OCI-LY3 (cell line): ENCODE measurements at regions not wholly inside any gene's neighbourhood (a gene's known extent, or its start where the extent isn't known, plus 50 kb on each side); places are given as distances from the start of the nearest gene placed in this dataset.

Experiments
- H2AFZ ChIP-seq: fragments of 200-600, 300-600 bp; shearing (Covaris generic); 2 replicates; pipeline ENCODE4 v1.6.0; 2014; ENCODE audit warnings: antibody characterized with exemption, low read depth, low read length
- H3K27ac ChIP-seq: fragments of 200-600, 300-600 bp; sonication (generic); 2 replicates; pipeline ENCODE4 v1.5.1; 2014; ENCODE audit warnings: mild to moderate bottlenecking, low read length, moderate library complexity, mixed read lengths
- H3K27me3 ChIP-seq: fragments of 200-600, 300-600 bp; sonication (generic); 2 replicates; pipeline ENCODE4 v1.6.1; 2014; ENCODE audit warnings: low read depth, low read length, mixed read lengths
- H3K36me3 ChIP-seq: fragments of 200-600, 300-600 bp; sonication (generic); replicated peaks from 2 replicates; pipeline ENCODE3; 2014; ENCODE audit warnings: low read depth, low read length, mixed read lengths
- H3K4me1 ChIP-seq: fragments of 300-600, 200-600 bp; sonication (generic); 2 replicates; pipeline ENCODE4 v1.6.1; 2014; ENCODE audit warnings: low read length, mixed read lengths
- H3K4me2 ChIP-seq: fragments of 200-600, 300-600 bp; sonication (generic); 2 replicates; pipeline ENCODE4 v1.6.1; 2014; ENCODE audit warnings: low read length, mixed read lengths
- H3K4me3 ChIP-seq: fragments of 300-600, 200-600 bp; sonication (generic); 2 replicates; pipeline ENCODE4 v1.5.1; 2014; ENCODE audit warnings: antibody characterized with exemption, mild to moderate bottlenecking, low read length, moderate library complexity
- H3K79me2 ChIP-seq: fragments of 300-600, 200-600 bp; shearing (Covaris generic); 2 replicates; pipeline ENCODE4 v1.6.1; 2014; ENCODE audit warnings: mild to moderate bottlenecking, low read length, mixed read lengths
- H3K9ac ChIP-seq: fragments of 300-600, 200-600 bp; shearing (Covaris generic); 2 replicates; pipeline ENCODE4 v1.6.0; 2014; ENCODE audit warnings: mild to moderate bottlenecking, low read length, moderate library complexity
- H3K9me3 ChIP-seq: fragments of 200-600, 300-600 bp; shearing (Covaris generic); 2 replicates; pipeline ENCODE4 v1.6.1; 2014; ENCODE audit warnings: low read length, mixed read lengths; ENCODE audit not compliant: insufficient read depth
- H4K20me1 ChIP-seq: fragments of 200-600, 300-600 bp; sonication (generic); 2 replicates; pipeline ENCODE4 v1.6.1; 2016; ENCODE audit warnings: low read length, mixed read lengths; ENCODE audit not compliant: insufficient read depth
- CTCF ChIP-seq: fragments of 200-600, 300-600 bp; sonication (generic); IDR thresholded peaks from 2 replicates; pipeline ENCODE4 v1.5.1; 2014; ENCODE audit warnings: antibody characterized with exemption, low read length, low read depth
- EZH2phosphoT487 ChIP-seq: fragments of 200-600 bp; shearing (Covaris generic); IDR thresholded peaks from 2 replicates; pipeline ENCODE4 v1.6.1; 2018; ENCODE audit warnings: antibody characterized with exemption, mixed run types, low read depth

- Histone ChIP-seq H3K9ac (no peak overlapping the region), H3K27ac (no peak overlapping the region), H3K79me2 (no peaks in the 10 kb centered on the region), H3K36me3 (no peaks in the 10 kb centered on the region), H4K20me1 (no peaks in the 10 kb centered on the region), H3K4me1 (no peaks in the 10 kb centered on the region), H3K27me3 (no peaks in the 10 kb centered on the region), H2AFZ (no peak overlapping the region), H3K4me3 (no peak overlapping the region), H3K4me2 (no peak overlapping the region), H3K9me3 (no peaks in the 10 kb centered on the region)
- TF ChIP-seq EZH2phosphoT487 (no peak), CTCF (no peak)
Measured at GRCh38 chr13:86655561-86655960, 856.3 kb upstream of the SLITRK6 start.

DNA sequence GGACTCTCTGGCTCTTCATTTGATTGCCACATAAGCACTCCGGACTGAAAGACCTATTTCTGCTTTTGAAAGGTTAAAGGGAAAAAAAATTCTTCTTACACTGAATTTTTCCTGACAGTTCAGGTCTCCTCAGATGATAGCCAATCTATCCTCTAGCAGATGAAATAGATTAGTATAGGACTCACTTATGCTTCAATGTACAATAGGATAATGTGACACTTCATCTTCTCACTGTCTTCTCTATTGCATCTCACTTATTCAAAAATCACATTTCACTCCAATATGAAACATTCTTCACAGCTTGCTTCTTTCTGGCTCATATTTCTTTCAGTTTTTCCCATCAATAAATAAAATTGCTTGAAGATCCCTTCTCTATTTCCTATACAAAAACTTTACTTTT is 860.9 kb upstream of the SLITRK6 start:
- Histone ChIP-seq H3K27ac (no peak overlapping the region), H3K4me1 (no peaks in the 10 kb centered on the region), H3K27me3 (no peaks in the 10 kb centered on the region), H2AFZ (no peak overlapping the region), H3K36me3 (no peaks in the 10 kb centered on the region), H3K4me3 (no peak overlapping the region), H3K9ac (no peak overlapping the region), H4K20me1 (no peaks in the 10 kb centered on the region), H3K79me2 (no peaks in the 10 kb centered on the region), H3K4me2 (no peak overlapping the region), H3K9me3 (no peaks in the 10 kb centered on the region)
- TF ChIP-seq EZH2phosphoT487 (no peak), CTCF (no peak)

- no peak for TF ChIP-seq CTCF
- no peak for TF ChIP-seq EZH2phosphoT487
- H3K4me1 ChIP-seq = no peaks in the 10 kb centered on the region
Measured at GRCh38 chr13:86665842-86666241, 866.6 kb upstream of the SLITRK6 start.

DNA sequence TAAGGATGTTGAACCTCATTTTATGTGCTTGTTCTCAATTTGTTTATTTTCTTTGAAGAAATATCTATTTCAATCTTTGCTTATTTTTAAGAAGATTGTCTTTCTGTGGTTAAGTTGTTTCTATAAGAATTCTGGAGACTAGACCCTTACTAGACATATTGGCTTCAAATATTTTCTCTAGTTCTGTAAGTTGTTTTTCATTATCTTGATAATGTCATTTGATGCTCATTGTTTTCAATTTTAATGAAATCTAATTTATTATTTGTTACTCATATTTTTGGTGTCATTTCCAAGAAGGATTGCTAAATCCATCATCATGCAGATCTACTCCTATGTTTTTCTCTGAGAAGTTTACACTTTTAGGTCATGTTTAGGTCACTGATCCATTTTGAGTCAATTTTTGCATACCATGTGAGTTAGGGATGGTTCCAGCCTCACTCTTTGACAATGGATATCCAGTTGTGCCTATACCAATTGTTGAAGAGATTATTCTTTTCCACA is 874.8 kb upstream of the SLITRK6 start:
- Histone ChIP-seq H3K79me2 (no peaks in the 10 kb centered on the region), H4K20me1 (no peaks in the 10 kb centered on the region), H3K4me3 (no peak overlapping the region), H2AFZ (no peak overlapping the region), H3K4me1 (no peaks in the 10 kb centered on the region), H3K9ac (no peak overlapping the region), H3K9me3 (no peaks in the 10 kb centered on the region), H3K27ac (no peak overlapping the region), H3K36me3 (no peaks in the 10 kb centered on the region), H3K27me3 (no peaks in the 10 kb centered on the region), H3K4me2 (no peak overlapping the region)
- TF ChIP-seq EZH2phosphoT487 (no peak), CTCF (no peak)

More at GRCh38 chr13:86665842-86666241, 866.6 kb upstream of the SLITRK6 start:
- H3K9me3 ChIP-seq = no peaks in the 10 kb centered on the region
- no peak overlapping the region for H3K4me3 ChIP-seq
- no peak overlapping the region for H2AFZ ChIP-seq
- H3K9ac ChIP-seq = no peak overlapping the region
- no peak overlapping the region for H3K4me2 ChIP-seq
- no peaks in the 10 kb centered on the region for H3K79me2 ChIP-seq
- H4K20me1 ChIP-seq = no peaks in the 10 kb centered on the region
- no peaks in the 10 kb centered on the region for H3K27me3 ChIP-seq
- no peak overlapping the region for H3K27ac ChIP-seq
- H3K36me3 ChIP-seq = no peaks in the 10 kb centered on the region
